Upper lobe of left lung (tissue), 4 donors: ENCODE measurements at regions not wholly inside any gene's neighbourhood (a gene's known extent, or its start where the extent isn't known, plus 50 kb on each side); places are given as distances from the start of the nearest gene placed in this dataset.

ENCODE experiments used
- POLR2A ChIP-seq, 4 donors: fragments of 450-650 bp; IDR thresholded peaks; one replicate each; pipeline ENCODE4 v1.5.1; 2016 to 2017; ENCODE audit warnings: antibody characterized with exemption in 4 of 4, mild to moderate bottlenecking in 2 of 4
- TF ChIP-seq, protein P1 (sequence below), 6 experiments: fragments of 450-650 bp in 4 of 6; fragments of 200-600 bp in 2 of 6; sonication (generic) in 2 of 6; IDR thresholded peaks; one replicate each; pipeline ENCODE4 v1.5.1; 2016 to 2019; ENCODE audit warnings: antibody characterized with exemption in 6 of 6

DNA sequence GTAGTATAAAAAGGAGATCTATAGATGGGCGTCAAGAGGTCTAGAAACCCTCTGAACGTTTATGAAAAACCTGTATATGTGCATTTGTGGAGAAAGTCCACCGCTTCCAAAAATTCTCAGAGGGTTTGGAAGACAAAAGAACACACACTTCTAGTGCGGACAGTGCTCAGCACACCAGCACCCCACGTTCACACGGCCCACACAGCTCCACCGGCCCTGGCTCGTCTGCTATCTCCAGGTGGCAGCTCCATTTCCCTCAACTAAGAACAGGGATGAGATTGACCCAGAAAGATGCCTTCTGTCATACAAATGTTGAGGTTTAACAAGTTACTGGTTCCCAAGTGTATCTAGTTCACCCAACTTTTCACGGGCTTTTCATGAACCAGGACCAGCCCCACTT is 255.1 kb downstream of the NR2F1-AS1 start:
- no peak for TF ChIP-seq POLR2A (IDR thresholded peaks at IDR 0.05)
- TF ChIP-seq, protein P1, sequence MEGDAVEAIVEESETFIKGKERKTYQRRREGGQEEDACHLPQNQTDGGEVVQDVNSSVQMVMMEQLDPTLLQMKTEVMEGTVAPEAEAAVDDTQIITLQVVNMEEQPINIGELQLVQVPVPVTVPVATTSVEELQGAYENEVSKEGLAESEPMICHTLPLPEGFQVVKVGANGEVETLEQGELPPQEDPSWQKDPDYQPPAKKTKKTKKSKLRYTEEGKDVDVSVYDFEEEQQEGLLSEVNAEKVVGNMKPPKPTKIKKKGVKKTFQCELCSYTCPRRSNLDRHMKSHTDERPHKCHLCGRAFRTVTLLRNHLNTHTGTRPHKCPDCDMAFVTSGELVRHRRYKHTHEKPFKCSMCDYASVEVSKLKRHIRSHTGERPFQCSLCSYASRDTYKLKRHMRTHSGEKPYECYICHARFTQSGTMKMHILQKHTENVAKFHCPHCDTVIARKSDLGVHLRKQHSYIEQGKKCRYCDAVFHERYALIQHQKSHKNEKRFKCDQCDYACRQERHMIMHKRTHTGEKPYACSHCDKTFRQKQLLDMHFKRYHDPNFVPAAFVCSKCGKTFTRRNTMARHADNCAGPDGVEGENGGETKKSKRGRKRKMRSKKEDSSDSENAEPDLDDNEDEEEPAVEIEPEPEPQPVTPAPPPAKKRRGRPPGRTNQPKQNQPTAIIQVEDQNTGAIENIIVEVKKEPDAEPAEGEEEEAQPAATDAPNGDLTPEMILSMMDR (IDR thresholded peaks at IDR 0.05): no peak
